ENCODE measurements at regions not wholly inside any gene's neighbourhood (a gene's known extent, or its start where the extent isn't known, plus 50 kb on each side); places are given as distances from the start of the nearest gene placed in this dataset.

- WGBS, 2 experiments (ENCODE audit: insufficient coverage in 1 of 2, insufficient read length in 1 of 2), result 72 to 100% methylated on average over 1 to 3 of the region's 3 CpGs
- Mint-ChIP-seq H3K36me3 (ENCODE audit: low read depth) (no peaks in the 10 kb centered on the region), H3K9me3 (no peaks in the 10 kb centered on the region), H3K4me3 (no peak overlapping the region), H3K4me1 (peaks cover 29% of the 10 kb centered on the region), H3K27ac (no peak overlapping the region), H3K27me3 (ENCODE audit: insufficient read depth) (no peaks in the 10 kb centered on the region)
- TF ChIP-seq CTCF (conservative IDR thresholded peaks at IDR 0.05), result no peak
- Histone ChIP-seq H3K4me3 (ENCODE audit: low read length) (no peak overlapping the region), H3K9ac (ENCODE audit: extremely low read depth, low read length, poor library complexity, severe bottlenecking) (no peak overlapping the region), H3K9me3 (ENCODE audit: control insufficient read depth, low read length) (no peaks in the 10 kb centered on the region), H3K4me1 (ENCODE audit: control insufficient read depth, insufficient read depth, low read length) (no peaks in the 10 kb centered on the region), H3K36me3 (ENCODE audit: control insufficient read depth, insufficient read depth, low read length) (no peaks in the 10 kb centered on the region), H3K27ac (ENCODE audit: low read depth, low read length) (no peak overlapping the region), H3K27me3 (ENCODE audit: control insufficient read depth, insufficient read depth, low read length, poor library complexity, severe bottlenecking) (no peaks in the 10 kb centered on the region)
- DNase-seq, result no peak
Observed at GRCh38 chr14:56955745-56956144, 145.5 kb upstream of the OTX2 start.

- no peaks in the 10 kb centered on the region for H3K4me1 ChIP-seq (ENCODE audit: control insufficient read depth, insufficient read depth, low read length)
- no peaks in the 10 kb centered on the region for H3K36me3 ChIP-seq (ENCODE audit: control insufficient read depth, insufficient read depth, low read length)
- Mint-ChIP-seq H3K4me1 (peaks cover 32% of the 10 kb centered on the region), H3K27ac (no peak overlapping the region), H3K4me3 (no peak overlapping the region), H3K27me3 (ENCODE audit: insufficient read depth) (no peaks in the 10 kb centered on the region), H3K9me3 (no peaks in the 10 kb centered on the region), H3K36me3 (ENCODE audit: low read depth) (no peaks in the 10 kb centered on the region)
- no peak overlapping the region for H3K4me3 ChIP-seq (ENCODE audit: low read length)
- no peaks in the 10 kb centered on the region for H3K9me3 ChIP-seq (ENCODE audit: control insufficient read depth, low read length)
- DNase-seq, result no peak
- 68 to 79% methylated on average over 3 to 5 of the region's 5 CpGs for WGBS, 2 experiments (ENCODE audit: insufficient coverage in 1 of 2, insufficient read length in 1 of 2)
- no peaks in the 10 kb centered on the region for H3K27me3 ChIP-seq (ENCODE audit: control insufficient read depth, insufficient read depth, low read length, poor library complexity, severe bottlenecking)
- TF ChIP-seq CTCF (conservative IDR thresholded peaks at IDR 0.05), result no peak
- no peak overlapping the region for H3K27ac ChIP-seq (ENCODE audit: low read depth, low read length)
- no peak overlapping the region for H3K9ac ChIP-seq (ENCODE audit: extremely low read depth, low read length, poor library complexity, severe bottlenecking)
Observed at GRCh38 chr14:56953884-56954283, 143.6 kb upstream of the OTX2 start.

- Mint-ChIP-seq H3K36me3 (ENCODE audit: low read depth) (no peaks in the 10 kb centered on the region), H3K4me1 (peaks cover 32% of the 10 kb centered on the region), H3K27ac (no peak overlapping the region), H3K9me3 (no peaks in the 10 kb centered on the region), H3K27me3 (ENCODE audit: insufficient read depth) (no peaks in the 10 kb centered on the region), H3K4me3 (no peak overlapping the region)
- no peak overlapping the region for H3K9ac ChIP-seq (ENCODE audit: extremely low read depth, low read length, poor library complexity, severe bottlenecking)
- no peaks in the 10 kb centered on the region for H3K27me3 ChIP-seq (ENCODE audit: control insufficient read depth, insufficient read depth, low read length, poor library complexity, severe bottlenecking)
- H3K4me1 ChIP-seq (ENCODE audit: control insufficient read depth, insufficient read depth, low read length), result no peaks in the 10 kb centered on the region
- no peak for DNase-seq
- no peak for TF ChIP-seq CTCF (conservative IDR thresholded peaks at IDR 0.05)
- no peaks in the 10 kb centered on the region for H3K9me3 ChIP-seq (ENCODE audit: control insufficient read depth, low read length)
- no peak overlapping the region for H3K27ac ChIP-seq (ENCODE audit: low read depth, low read length)
- WGBS, 2 experiments (ENCODE audit: insufficient coverage in 1 of 2, insufficient read length in 1 of 2), result 91 to 100% methylated on average over 1 to 3 of the region's 3 CpGs
- no peak overlapping the region for H3K4me3 ChIP-seq (ENCODE audit: low read length)
- H3K36me3 ChIP-seq (ENCODE audit: control insufficient read depth, insufficient read depth, low read length), result no peaks in the 10 kb centered on the region
Observed at GRCh38 chr14:56952766-56953473, 142.6 kb upstream of the OTX2 start.
